Heart left ventricle (tissue), 16 donors: ENCODE measurements at regions not wholly inside any gene's neighbourhood (a gene's known extent, or its start where the extent isn't known, plus 50 kb on each side); places are given as distances from the start of the nearest gene placed in this dataset.

ENCODE experiments used
- ATAC-seq, 4 donors: fragments of 200-7000 bp; cut with Tn5 transposase; one replicate each; pipeline ENCODE4 v1.9.1; 2020 to 2022; ENCODE audit warnings: moderate library complexity in 4 of 4, mild to moderate bottlenecking in 3 of 4, moderate number of reproducible peaks in 1 of 4
- DNase-seq, 5 donors: peaks; one replicate each; pipeline ENCODE4 v3.0.0-alpha.2; 2020
- H3K27ac ChIP-seq, 12 donors: fragments of 200-600 bp; sonication (generic) in 4 of 12; one replicate each; pipeline versions ENCODE4 v1.5.0 to v1.8.0; 2016 to 2022; ENCODE audit warnings: mild to moderate bottlenecking in 2 of 12
- H3K27me3 ChIP-seq, 9 donors: fragments of 200-600 bp; sonication (generic) in 2 of 9; one replicate each; pipeline versions ENCODE4 v1.5.1 to v1.8.0; 2016 to 2022; ENCODE audit warnings: mild to moderate bottlenecking in 3 of 9
- H3K36me3 ChIP-seq, 9 donors: fragments of 200-600 bp; sonication (generic) in 2 of 9; one replicate each; pipeline versions ENCODE4 v1.5.0 to v1.8.0; 2018 to 2022; ENCODE audit warnings: mild to moderate bottlenecking in 2 of 9
- H3K4me1 ChIP-seq, 12 donors: fragments of 200-600 bp; sonication (generic) in 4 of 12; one replicate each; pipeline versions ENCODE4 v1.5.0 to v1.8.0; 2016 to 2022; ENCODE audit warnings: mild to moderate bottlenecking in 3 of 12
- H3K4me3 ChIP-seq, 12 donors: fragments of 200-600 bp; sonication (generic) in 4 of 12; one replicate each; pipeline versions ENCODE4 v1.5.0 to v1.8.0; 2017 to 2022; ENCODE audit warnings: mild to moderate bottlenecking in 9 of 12, moderate library complexity in 4 of 12
- H3K9me3 ChIP-seq, 12 donors: fragments of 200-600 bp; sonication (generic) in 4 of 12; one replicate each; pipeline versions ENCODE4 v1.5.0 to v1.8.0; 2016 to 2022; ENCODE audit warnings: mild to moderate bottlenecking in 1 of 12
- POLR2A ChIP-seq, 2 donors: fragments of 450-650 bp; IDR thresholded peaks; one replicate each; pipeline ENCODE4 v1.6.1; 2017; ENCODE audit warnings: antibody characterized with exemption in 2 of 2, mild to moderate bottlenecking in 2 of 2, moderate library complexity in 2 of 2
- WGBS, 4 donors: extraction: QIAGEN DNeasy Blood & Tissue Kit in 2 of 4; methylation state at CpG; one replicate each; pipeline versions ENCODE4 v1.1.5 to v1.1.7; 2013 to 2018; 5-methylcytosine and 5-hydroxymethylcytosine counted together
- intact Hi-C, 10 donors: fragments of 100-400 bp; cut with DNase I; formaldehyde crosslinking; loops; one replicate each; pipeline versions ENCODE4 v1.11.1 to v1.14.2; 2022
- TF ChIP-seq, protein P1 (sequence below), 12 donors: fragments of 200-600 bp; sonication (generic) in 4 of 12; IDR thresholded peaks; one replicate each; pipeline versions ENCODE4 v1.5.0 to v1.8.0; 2018 to 2022; ENCODE audit warnings: antibody characterized with exemption in 12 of 12, mild to moderate bottlenecking in 5 of 12
- donor health status: ischemic (EF 13 %, LVEDD 7.1; RV severe dilation, severe dysfunction).
- donor health status: healthy with polysubstance abuse.
- donor health status: DM: no; HTN: yes; CAD: no.
- donor health status: DM: no; HTN: no; CAD: no.
- donor health status: ischemic (EF 25% LVEDD 6.9; RV normal size, moderate dysfunction).
- donor health status: ischemic (EF 25% LVEDD 5.7; RV mildly dilated, moderate dysfunction).
- donor health status: healthy.
- donor health status: DM: yes; HTN: yes; CAD: no.
- donor health status: ischemic (EF 35%, LVEDD 5.7; RV mildly dilated, moderate dysfunction).
- donor health status: nonischemic (EF 11% LVEDD 7.7; RV severe dilation, severe dysfunction).
- donor health status: DM: yes; HTN: yes; CAD: no.
- donor health status: PGD.
- donor health status: ischemic (EF 29% LVEDD 5.4; RV normal size, mild dysfunction).
- donor health status: nonischemic (EF 23%, LVEDD 6.1; RV moderate dilation, normal function).

DNA sequence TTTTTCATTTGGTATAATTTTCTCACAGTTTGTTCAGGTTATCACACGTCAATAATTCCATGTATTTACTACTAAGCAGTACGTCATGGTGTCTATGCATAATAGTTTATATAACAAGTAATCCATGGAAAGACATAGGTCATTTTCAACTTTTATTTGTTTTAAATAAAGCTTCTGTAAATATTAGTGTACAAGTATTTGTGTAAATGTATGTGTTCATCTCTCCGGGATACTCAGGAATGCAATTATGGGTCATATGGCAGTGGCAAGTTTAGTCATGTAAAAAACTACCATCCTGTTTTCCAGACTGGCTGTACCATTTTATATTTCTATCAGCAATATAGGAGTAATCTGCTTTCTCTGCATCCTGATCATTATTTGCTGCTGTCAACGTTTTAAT, 231.1 kb upstream of the ZNF804A start:
- ATAC-seq (no peak), DNase-seq (no peak)
- WGBS, 4 donors: 71 to 84% (median 79%) methylated on average over 4 of the region's 4 CpGs
- intact Hi-C loops: no loop called here
- Histone ChIP-seq H3K9me3 (no peaks in the 10 kb centered on the region), H3K4me1 (no peaks in the 10 kb centered on the region), H3K27ac (no peak overlapping the region), H3K27me3 (no peaks in the 10 kb centered on the region), H3K4me3 (no peak overlapping the region), H3K36me3 (no peaks in the 10 kb centered on the region)
- TF ChIP-seq, protein P1, sequence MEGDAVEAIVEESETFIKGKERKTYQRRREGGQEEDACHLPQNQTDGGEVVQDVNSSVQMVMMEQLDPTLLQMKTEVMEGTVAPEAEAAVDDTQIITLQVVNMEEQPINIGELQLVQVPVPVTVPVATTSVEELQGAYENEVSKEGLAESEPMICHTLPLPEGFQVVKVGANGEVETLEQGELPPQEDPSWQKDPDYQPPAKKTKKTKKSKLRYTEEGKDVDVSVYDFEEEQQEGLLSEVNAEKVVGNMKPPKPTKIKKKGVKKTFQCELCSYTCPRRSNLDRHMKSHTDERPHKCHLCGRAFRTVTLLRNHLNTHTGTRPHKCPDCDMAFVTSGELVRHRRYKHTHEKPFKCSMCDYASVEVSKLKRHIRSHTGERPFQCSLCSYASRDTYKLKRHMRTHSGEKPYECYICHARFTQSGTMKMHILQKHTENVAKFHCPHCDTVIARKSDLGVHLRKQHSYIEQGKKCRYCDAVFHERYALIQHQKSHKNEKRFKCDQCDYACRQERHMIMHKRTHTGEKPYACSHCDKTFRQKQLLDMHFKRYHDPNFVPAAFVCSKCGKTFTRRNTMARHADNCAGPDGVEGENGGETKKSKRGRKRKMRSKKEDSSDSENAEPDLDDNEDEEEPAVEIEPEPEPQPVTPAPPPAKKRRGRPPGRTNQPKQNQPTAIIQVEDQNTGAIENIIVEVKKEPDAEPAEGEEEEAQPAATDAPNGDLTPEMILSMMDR (IDR thresholded peaks at IDR 0.05): no peak
- TF ChIP-seq POLR2A (IDR thresholded peaks at IDR 0.05): no peak

DNA sequence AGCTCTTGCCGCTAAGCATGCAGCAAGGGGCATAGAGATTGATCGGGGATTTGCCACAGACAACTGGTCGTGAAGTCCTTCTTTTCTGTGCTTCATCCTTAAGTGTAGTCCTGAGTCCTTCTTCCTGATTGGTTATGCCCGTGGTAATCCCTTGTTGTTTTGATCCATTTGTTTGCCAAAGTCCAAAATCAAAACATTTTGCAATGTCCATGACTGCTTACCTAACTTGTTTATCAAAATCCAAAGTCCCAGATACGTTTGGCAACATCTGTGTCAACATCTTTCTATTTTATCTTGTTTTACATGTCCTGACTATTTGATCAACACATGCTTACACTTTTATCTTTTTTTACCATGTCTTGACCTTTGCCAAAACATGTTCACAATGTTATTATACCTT, 229.0 kb upstream of the ZNF804A start:
- no peaks in the 10 kb centered on the region for H3K4me1 ChIP-seq

DNA sequence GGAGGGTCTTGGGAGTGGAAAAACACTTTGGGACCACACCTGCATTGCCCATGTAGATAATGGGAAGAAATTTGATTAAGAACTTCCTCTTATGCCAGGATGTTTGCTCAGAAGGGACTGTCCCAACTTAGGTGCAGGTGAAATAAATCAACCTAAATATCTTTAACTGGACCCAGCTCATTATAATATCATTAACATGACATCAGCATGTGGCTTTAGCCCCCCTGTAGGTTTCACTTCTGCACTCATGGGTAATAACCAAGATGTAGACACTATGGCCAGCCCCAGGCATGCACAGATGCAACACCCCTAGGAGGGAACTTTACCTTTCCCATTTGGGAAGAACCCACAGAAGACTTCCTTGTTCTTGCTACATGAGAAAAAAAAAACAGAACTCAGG, 227.4 kb upstream of the ZNF804A start:
- H3K4me3 ChIP-seq: no peak overlapping the region
- ATAC-seq (no peak), DNase-seq (no peak)
- H3K4me1 ChIP-seq: no peaks in the 10 kb centered on the region
- H3K27me3 ChIP-seq: no peaks in the 10 kb centered on the region
- H3K9me3 ChIP-seq: no peaks in the 10 kb centered on the region
- no peaks in the 10 kb centered on the region for H3K36me3 ChIP-seq
- H3K27ac ChIP-seq: no peak overlapping the region
- TF ChIP-seq, protein P1 (IDR thresholded peaks at IDR 0.05): no peak
- no peak for TF ChIP-seq POLR2A (IDR thresholded peaks at IDR 0.05)
- intact Hi-C loops: no loop called here

More for the DNA sequence above, 229.0 kb upstream of the ZNF804A start:
- Histone ChIP-seq H3K27me3 (no peaks in the 10 kb centered on the region), H3K4me3 (no peak overlapping the region), H3K27ac (no peak overlapping the region), H3K9me3 (no peaks in the 10 kb centered on the region), H3K36me3 (no peaks in the 10 kb centered on the region)
- WGBS, 4 donors: 71 to 75% (median 72%) methylated on average over 5 of the region's 5 CpGs
- ATAC-seq (no peak), DNase-seq (no peak)
- intact Hi-C loops: no loop called here
- TF ChIP-seq POLR2A (IDR thresholded peaks at IDR 0.05): no peak
- TF ChIP-seq, protein P1 (IDR thresholded peaks at IDR 0.05): no peak

DNA sequence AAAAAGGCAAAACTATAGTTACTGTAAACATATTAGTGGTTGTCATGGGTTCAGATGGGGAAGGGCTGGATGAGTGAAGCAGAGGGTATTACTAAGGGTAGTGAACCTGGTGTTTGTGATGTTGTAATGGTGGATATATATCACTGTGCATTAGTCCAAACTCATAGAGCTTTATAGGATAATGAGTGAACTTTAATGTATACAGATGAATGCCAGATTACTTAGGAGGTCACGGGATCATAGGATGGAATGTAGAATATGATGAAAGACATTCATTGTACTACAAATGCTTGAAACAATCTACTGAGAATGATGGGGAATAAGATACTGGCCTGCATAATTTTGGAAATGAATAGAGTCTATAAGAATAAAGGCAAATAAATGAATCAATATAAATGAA, 226.7 kb upstream of the ZNF804A start:
- no peaks in the 10 kb centered on the region for H3K27me3 ChIP-seq
- H3K4me1 ChIP-seq: no peaks in the 10 kb centered on the region
- H3K27ac ChIP-seq: no peak overlapping the region
- H3K36me3 ChIP-seq: no peaks in the 10 kb centered on the region
- no peaks in the 10 kb centered on the region for H3K9me3 ChIP-seq
- ATAC-seq (no peak), DNase-seq (no peak)
- no peak overlapping the region for H3K4me3 ChIP-seq
- 77 to 88% (median 82%) methylated on average over 1 of the region's 1 CpG for WGBS, 4 donors
- TF ChIP-seq POLR2A (IDR thresholded peaks at IDR 0.05): no peak
- TF ChIP-seq, protein P1 (IDR thresholded peaks at IDR 0.05): no peak
- intact Hi-C loops: no loop called here
